ENCODE measurements at regions not wholly inside any gene's neighbourhood (a gene's known extent, or its start where the extent isn't known, plus 50 kb on each side); places are given as distances from the start of the nearest gene placed in this dataset.

GRCh38 chr20:41670631-41671030, 52.5 kb upstream of the CHD6 start:
- DNase-seq (ENCODE audit: low spot score), result no peak

- DNase-seq (ENCODE audit: low spot score), result peak; percentile 47
Measured at GRCh38 chr20:41669708-41670263, 51.6 kb upstream of the CHD6 start.

- DNase-seq (ENCODE audit: low spot score), result no peak
Measured at GRCh38 chr20:41668057-41668749, 50.0 kb upstream of the CHD6 start.

All from A172 (cell line).